H1 (cell line): ENCODE measurements at regions not wholly inside any gene's neighbourhood (a gene's known extent, or its start where the extent isn't known, plus 50 kb on each side); places are given as distances from the start of the nearest gene placed in this dataset.

ENCODE experiments used
- CHD2 ChIP-seq: IDR thresholded peaks from 2 replicates; pipeline ENCODE4 v1.6.1; 2012; ENCODE audit warnings: low read length, improper control_type of control experiment
- CTCF ChIP-seq, 3 experiments: IDR thresholded peaks; 1 replicate in 2 of 3; 2 replicates in 1 of 3; pipeline versions ENCODE4 v1.5.1 to v1.6.1; 2011; ENCODE audit warnings: low read length in 3 of 3, mild to moderate bottlenecking in 3 of 3, inconsistent platforms in 2 of 3, low read depth in 1 of 3, moderate library complexity in 1 of 3; ENCODE audit not compliant: insufficient read depth in 1 of 3; ENCODE audit errors: control extremely low read depth in 1 of 3
- POLR2AphosphoS5 ChIP-seq: IDR thresholded peaks from 2 replicates; pipeline ENCODE4 v1.6.1; 2011; ENCODE audit warnings: low read depth, low read length
- RAD21 ChIP-seq, 2 experiments: IDR thresholded peaks in 1 of 2; conservative IDR thresholded peaks in 1 of 2; 2 replicates each; pipeline ENCODE4 v1.6.1; 2011; ENCODE audit warnings: low read depth in 2 of 2, low read length in 2 of 2, improper control_type of control experiment in 1 of 2, inconsistent platforms in 1 of 2, mild to moderate bottlenecking in 1 of 2, moderate library complexity in 1 of 2
- SIRT6 ChIP-seq: IDR thresholded peaks from one replicate; pipeline ENCODE4 v1.7.1; 2012; ENCODE audit warnings: low read length, inconsistent platforms
- SP2 ChIP-seq: IDR thresholded peaks from 2 replicates; pipeline ENCODE4 v1.6.1; 2012; ENCODE audit warnings: mild to moderate bottlenecking, low read length, inconsistent platforms
- SRF ChIP-seq: IDR thresholded peaks from 2 replicates; pipeline ENCODE4 v1.6.1; 2011; ENCODE audit warnings: mild to moderate bottlenecking, low read depth, low read length, moderate library complexity
- TEAD4 ChIP-seq: IDR thresholded peaks from 2 replicates; pipeline ENCODE4 v1.6.1; 2012; ENCODE audit warnings: low read depth, low read length, inconsistent platforms, mixed read lengths
- ZNF274 ChIP-seq: IDR thresholded peaks from 2 replicates; pipeline ENCODE4 v1.7.0; 2012; ENCODE audit warnings: low read length, borderline replicate concordance; ENCODE audit errors: extremely low read depth

GRCh38 chr2:19733390-19733789 is 168.4 kb downstream of the TTC32 start:
- TF ChIP-seq CHD2 = no peak
- no peak for TF ChIP-seq SRF
- TF ChIP-seq CTCF (IDR thresholded peaks at IDR 0.05; ENCODE audit: control extremely low read depth in 1 of 3, insufficient read depth in 1 of 3, low read depth in 1 of 3, low read length in 3 of 3) = no peak
- TF ChIP-seq SIRT6 = no peak
- TF ChIP-seq POLR2AphosphoS5 = no peak
- TF ChIP-seq SP2 = no peak
- no peak for TF ChIP-seq TEAD4
- no peak for TF ChIP-seq ZNF274
- TF ChIP-seq RAD21 (IDR thresholded peaks at IDR 0.05 in 1 of 2, conservative IDR thresholded peaks at IDR 0.05 in 1 of 2; ENCODE audit: low read depth in 2 of 2, low read length in 2 of 2) = no peak
